OCI-LY7 (cell line): ENCODE measurements at regions not wholly inside any gene's neighbourhood (a gene's known extent, or its start where the extent isn't known, plus 50 kb on each side); places are given as distances from the start of the nearest gene placed in this dataset.

Experiments used
- BruUV-seq: library from RNA; stranded (reverse); fragments of 400-500 nt; replicated peaks from 2 replicates; lab custom pipeline; 2021; lab: Mats Ljungman, UMichigan
- CTCF ChIA-PET: fragments of 300-600 bp; sonication (Branson Sonifier 250); formaldehyde crosslinking; loops from one replicate; lab custom pipeline; 2022; ENCODE audit warnings: antibody characterized with exemption; ENCODE audit not compliant: unreplicated experiment; lab: Charles Lee
- POLR2A ChIA-PET: fragments of 300-600 bp; sonication (Branson Sonifier 250); formaldehyde crosslinking; loops from one replicate; lab custom pipeline; 2022; ENCODE audit warnings: antibody characterized with exemption; lab: Charles Lee
- DNase-seq: peaks from one replicate; pipeline ENCODE4 v3.0.0-alpha.2; 2015; ENCODE audit warnings: low spot score
- H2AFZ ChIP-seq: fragments of 200-600 bp; sonication (generic), shearing (Covaris generic); 2 replicates; pipeline ENCODE4 v1.6.1; 2014; ENCODE audit warnings: mild to moderate bottlenecking, antibody characterized with exemption, low read length, moderate library complexity
- H3K27ac ChIP-seq: fragments of 200-600 bp; sonication (generic); 2 replicates; pipeline ENCODE4 v1.5.1; 2014; ENCODE audit warnings: mixed run types, low read depth, mild to moderate bottlenecking, moderate library complexity, low read length, inconsistent platforms; ENCODE audit not compliant: poor library complexity, severe bottlenecking
- H3K36me3 ChIP-seq: fragments of 200-600 bp; sonication (generic); 2 replicates; pipeline ENCODE4 v1.6.1; 2014; ENCODE audit warnings: mild to moderate bottlenecking, antibody characterized with exemption, low read length, moderate library complexity, mixed read lengths; ENCODE audit not compliant: insufficient read depth
- H3K4me1 ChIP-seq: fragments of 200-600 bp; sonication (generic); 2 replicates; pipeline ENCODE4 v1.5.1; 2014; ENCODE audit warnings: mild to moderate bottlenecking, low read length; ENCODE audit not compliant: insufficient read depth, poor library complexity, severe bottlenecking
- H3K4me2 ChIP-seq: fragments of 200-600 bp; sonication (generic); 2 replicates; pipeline ENCODE4 v1.6.1; 2014; ENCODE audit warnings: mild to moderate bottlenecking, low read length
- H3K4me3 ChIP-seq: fragments of 200-600 bp; sonication (generic); 2 replicates; pipeline ENCODE4 v1.5.1; 2014; ENCODE audit warnings: mild to moderate bottlenecking, low read depth, low read length; ENCODE audit not compliant: poor library complexity, severe bottlenecking
- H3K79me2 ChIP-seq: fragments of 200-600 bp; sonication (generic); 2 replicates; pipeline ENCODE4 v1.6.1; 2016; ENCODE audit warnings: low read depth, mild to moderate bottlenecking, low read length, moderate library complexity, mixed read lengths; ENCODE audit not compliant: insufficient read depth
- H3K9me2 ChIP-seq: fragments of 200-600 bp; sonication (generic); 2 replicates; pipeline ENCODE4 v1.6.1; 2016; ENCODE audit warnings: mild to moderate bottlenecking, low read length, mixed read lengths; ENCODE audit not compliant: insufficient read depth
- H3K9me3 ChIP-seq: fragments of 200-600 bp; sonication (generic); 2 replicates; pipeline ENCODE4 v1.6.1; 2014; ENCODE audit warnings: mild to moderate bottlenecking, mixed run types, low read length, mixed read lengths
- H4K20me1 ChIP-seq: fragments of 200-600 bp; sonication (generic); 2 replicates; pipeline ENCODE4 v1.6.1; 2014; ENCODE audit warnings: mild to moderate bottlenecking, antibody characterized with exemption, low read length, moderate library complexity, mixed read lengths; ENCODE audit not compliant: insufficient read depth
- EZH2phosphoT487 ChIP-seq: fragments of 200-600 bp; sonication (generic); IDR thresholded peaks from 2 replicates; pipeline ENCODE4 v1.6.1; 2018; ENCODE audit warnings: low read depth, borderline replicate concordance, mild to moderate bottlenecking, mixed run types, antibody characterized with exemption, low read length, moderate library complexity, mixed read lengths
- intact Hi-C: fragments of 100-400 bp; cut with micrococcal nuclease; formaldehyde crosslinking; loops from one replicate; pipeline ENCODE4 v1.10.0; 2022; ENCODE audit not compliant: unreplicated experiment
- TF ChIP-seq, protein P1 (sequence below): fragments of 200-600 bp; sonication (generic); conservative IDR thresholded peaks from 2 replicates; pipeline ENCODE4 v1.5.1; 2014; ENCODE audit warnings: mild to moderate bottlenecking, antibody characterized with exemption, low read length, moderate library complexity, mixed read lengths

GRCh38 chr10:3398825-3399646 is 226.5 kb upstream of the PITRM1 start:
- no peak overlapping the region for H2AFZ ChIP-seq

DNA sequence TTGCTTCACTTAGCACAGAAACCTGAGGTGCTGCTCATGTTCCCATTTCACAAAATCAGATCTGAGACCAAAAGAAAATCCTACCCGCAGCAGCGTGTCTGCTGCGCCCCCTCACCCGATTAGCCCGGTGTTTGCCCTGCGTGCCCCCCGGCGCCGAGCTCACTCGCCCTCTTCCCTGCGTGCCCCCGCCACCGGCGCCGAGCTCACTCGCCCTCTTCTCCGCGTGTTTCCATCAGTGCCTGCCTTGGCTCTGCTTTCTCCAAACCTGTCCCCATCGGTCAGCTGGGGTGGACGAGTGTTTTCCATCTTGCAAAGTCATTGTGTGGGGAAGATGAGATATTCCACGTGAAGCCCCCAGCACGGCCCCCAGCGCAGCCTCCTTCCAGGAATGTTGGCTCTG is 225.3 kb upstream of the PITRM1 start:
- BruUV-seq, result no TSS peak
- no peak overlapping the region for H3K4me2 ChIP-seq
- H3K9me3 ChIP-seq, result no peaks in the 10 kb centered on the region
- H3K27ac ChIP-seq, result no peak overlapping the region
- H3K4me3 ChIP-seq, result no peak overlapping the region
- intact Hi-C loops, result no loop called here
- no peak for DNase-seq
- H3K36me3 ChIP-seq, result no peaks in the 10 kb centered on the region
- POLR2A ChIA-PET, result no interaction called here
- no peak overlapping the region for H2AFZ ChIP-seq
- H3K4me1 ChIP-seq, result no peaks in the 10 kb centered on the region
- TF ChIP-seq EZH2phosphoT487, result no peak
- TF ChIP-seq, protein P1, sequence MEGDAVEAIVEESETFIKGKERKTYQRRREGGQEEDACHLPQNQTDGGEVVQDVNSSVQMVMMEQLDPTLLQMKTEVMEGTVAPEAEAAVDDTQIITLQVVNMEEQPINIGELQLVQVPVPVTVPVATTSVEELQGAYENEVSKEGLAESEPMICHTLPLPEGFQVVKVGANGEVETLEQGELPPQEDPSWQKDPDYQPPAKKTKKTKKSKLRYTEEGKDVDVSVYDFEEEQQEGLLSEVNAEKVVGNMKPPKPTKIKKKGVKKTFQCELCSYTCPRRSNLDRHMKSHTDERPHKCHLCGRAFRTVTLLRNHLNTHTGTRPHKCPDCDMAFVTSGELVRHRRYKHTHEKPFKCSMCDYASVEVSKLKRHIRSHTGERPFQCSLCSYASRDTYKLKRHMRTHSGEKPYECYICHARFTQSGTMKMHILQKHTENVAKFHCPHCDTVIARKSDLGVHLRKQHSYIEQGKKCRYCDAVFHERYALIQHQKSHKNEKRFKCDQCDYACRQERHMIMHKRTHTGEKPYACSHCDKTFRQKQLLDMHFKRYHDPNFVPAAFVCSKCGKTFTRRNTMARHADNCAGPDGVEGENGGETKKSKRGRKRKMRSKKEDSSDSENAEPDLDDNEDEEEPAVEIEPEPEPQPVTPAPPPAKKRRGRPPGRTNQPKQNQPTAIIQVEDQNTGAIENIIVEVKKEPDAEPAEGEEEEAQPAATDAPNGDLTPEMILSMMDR, result no peak
- H3K79me2 ChIP-seq, result no peaks in the 10 kb centered on the region
- CTCF ChIA-PET, result no interaction called here
- H4K20me1 ChIP-seq, result no peaks in the 10 kb centered on the region
- no peaks in the 10 kb centered on the region for H3K9me2 ChIP-seq

More at GRCh38 chr10:3398825-3399646, 226.5 kb upstream of the PITRM1 start:
- no peak overlapping the region for H3K27ac ChIP-seq
- no peak for TF ChIP-seq EZH2phosphoT487
- TF ChIP-seq, protein P1, result no peak
- H3K4me3 ChIP-seq, result no peak overlapping the region
- no peaks in the 10 kb centered on the region for H3K36me3 ChIP-seq
- H3K9me2 ChIP-seq, result no peaks in the 10 kb centered on the region
- DNase-seq, result no peak
- BruUV-seq, result no TSS peak
- H3K4me1 ChIP-seq, result no peaks in the 10 kb centered on the region
- no peak overlapping the region for H3K4me2 ChIP-seq
- no peaks in the 10 kb centered on the region for H3K9me3 ChIP-seq
- H3K79me2 ChIP-seq, result no peaks in the 10 kb centered on the region
- H4K20me1 ChIP-seq, result no peaks in the 10 kb centered on the region
- ChIA-PET POLR2A (interaction anchor here (0.6 kb wide), 1 partner anchor 556 kb away, joined by 4 read pairs; no protein-coding TSS in a partner anchor), CTCF (no interaction called here)
- intact Hi-C loops, result no loop called here

DNA sequence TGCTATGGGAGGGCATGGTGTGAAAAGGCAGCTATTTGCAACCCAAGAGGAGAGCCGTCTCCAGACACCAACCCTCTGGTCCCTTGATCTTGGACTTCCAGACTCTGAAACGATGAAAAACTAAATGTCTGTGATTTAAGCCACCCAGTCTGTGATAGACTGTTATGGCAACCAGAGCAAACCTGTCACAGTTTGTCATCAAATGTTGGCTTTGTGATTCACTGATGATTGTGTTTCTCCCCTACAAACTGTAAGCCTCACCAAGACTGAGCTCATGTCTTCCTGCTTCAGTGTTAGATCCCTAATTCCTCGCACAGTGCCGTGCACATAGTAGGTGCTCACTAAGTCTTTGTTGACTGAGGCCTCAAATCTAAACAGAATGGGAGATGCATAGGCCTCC is 224.6 kb upstream of the PITRM1 start:
- BruUV-seq, result no TSS peak
- ChIA-PET POLR2A (no interaction called here), CTCF (no interaction called here)

More for the DNA sequence above, 224.6 kb upstream of the PITRM1 start:
- H3K27ac ChIP-seq, result no peak overlapping the region
- intact Hi-C loops, result no loop called here
- H3K4me3 ChIP-seq, result no peak overlapping the region
- TF ChIP-seq, protein P1, result no peak
- TF ChIP-seq EZH2phosphoT487, result no peak
- H4K20me1 ChIP-seq, result no peaks in the 10 kb centered on the region
- H3K9me3 ChIP-seq, result no peaks in the 10 kb centered on the region
- no peaks in the 10 kb centered on the region for H3K9me2 ChIP-seq
- no peaks in the 10 kb centered on the region for H3K36me3 ChIP-seq
- H2AFZ ChIP-seq, result no peak overlapping the region
- H3K4me1 ChIP-seq, result no peaks in the 10 kb centered on the region
- H3K4me2 ChIP-seq, result no peak overlapping the region
- H3K79me2 ChIP-seq, result no peaks in the 10 kb centered on the region
- no peak for DNase-seq
